DOHH2 (cell line): ENCODE measurements at regions not wholly inside any gene's neighbourhood (a gene's known extent, or its start where the extent isn't known, plus 50 kb on each side); places are given as distances from the start of the nearest gene placed in this dataset.

Source experiments
- H3F3A ChIP-seq: fragments of 200-600 bp; sonication (generic), shearing (Covaris generic); 2 replicates; pipeline ENCODE4 v1.6.0; 2016; ENCODE audit warnings: antibody characterized with exemption, mild to moderate bottlenecking; ENCODE audit not compliant: control insufficient read depth, insufficient read depth
- H3K27ac ChIP-seq: fragments of 200-600 bp; sonication (generic); 2 replicates; pipeline ENCODE4 v1.5.1; 2014; ENCODE audit warnings: low read depth, mild to moderate bottlenecking, low read length, moderate library complexity
- H3K27me3 ChIP-seq: fragments of 200-600 bp; sonication (generic); 2 replicates; pipeline ENCODE4 v1.6.1; 2014; ENCODE audit warnings: mild to moderate bottlenecking, low read length, mixed read lengths; ENCODE audit not compliant: control insufficient read depth
- H3K36me3 ChIP-seq: fragments of 200-600 bp; sonication (generic); 2 replicates; pipeline ENCODE4 v1.6.1; 2014; ENCODE audit warnings: mild to moderate bottlenecking, low read length, moderate library complexity, mixed read lengths; ENCODE audit not compliant: control insufficient read depth
- H3K4me1 ChIP-seq: fragments of 200-600 bp; sonication (generic); 2 replicates; pipeline ENCODE4 v1.6.1; 2014; ENCODE audit warnings: mild to moderate bottlenecking, low read length, mixed read lengths; ENCODE audit not compliant: control insufficient read depth
- H3K4me2 ChIP-seq: fragments of 200-600 bp; sonication (generic); 2 replicates; pipeline ENCODE4 v1.6.0; 2014; ENCODE audit warnings: mild to moderate bottlenecking, low read length, moderate library complexity
- H3K4me3 ChIP-seq: fragments of 200-600 bp; sonication (generic); 2 replicates; pipeline ENCODE4 v1.5.1; 2014; ENCODE audit warnings: mild to moderate bottlenecking, low read length, mixed read lengths
- H3K79me2 ChIP-seq: fragments of 200-600 bp; sonication (generic); 2 replicates; pipeline ENCODE4 v1.6.1; 2014; ENCODE audit warnings: mild to moderate bottlenecking, low read length, mixed read lengths; ENCODE audit not compliant: control insufficient read depth
- H3K9me2 ChIP-seq: fragments of 200-600 bp; sonication (generic); replicated peaks from 2 replicates; pipeline ENCODE4 v1.6.1; 2014; ENCODE audit warnings: mild to moderate bottlenecking, low read length, mixed read lengths; ENCODE audit not compliant: control insufficient read depth
- H3K9me3 ChIP-seq: fragments of 200-600 bp; sonication (generic); 2 replicates; pipeline ENCODE4 v1.6.1; 2014; ENCODE audit warnings: antibody characterized with exemption, low read length, mixed read lengths; ENCODE audit not compliant: control insufficient read depth, insufficient read depth
- H4K20me1 ChIP-seq: fragments of 200-600 bp; sonication (generic); 2 replicates; pipeline ENCODE4 v1.6.0; 2014; ENCODE audit warnings: low read depth, mild to moderate bottlenecking, antibody characterized with exemption, low read length, moderate library complexity; ENCODE audit not compliant: control insufficient read depth, insufficient read depth
- EZH2phosphoT487 ChIP-seq: fragments of 200-600 bp; sonication (generic); IDR thresholded peaks from 2 replicates; pipeline ENCODE4 v1.6.1; 2017; ENCODE audit warnings: borderline replicate concordance, mild to moderate bottlenecking, antibody characterized with exemption, low read length, moderate library complexity, mixed read lengths
- TF ChIP-seq, protein P1 (sequence below): fragments of 200-600 bp; sonication (generic); IDR thresholded peaks from one replicate; pipeline ENCODE4 v1.5.1; 2014; ENCODE audit warnings: antibody characterized with exemption, mild to moderate bottlenecking, low read depth, low read length; ENCODE audit not compliant: poor library complexity, severe bottlenecking

DNA sequence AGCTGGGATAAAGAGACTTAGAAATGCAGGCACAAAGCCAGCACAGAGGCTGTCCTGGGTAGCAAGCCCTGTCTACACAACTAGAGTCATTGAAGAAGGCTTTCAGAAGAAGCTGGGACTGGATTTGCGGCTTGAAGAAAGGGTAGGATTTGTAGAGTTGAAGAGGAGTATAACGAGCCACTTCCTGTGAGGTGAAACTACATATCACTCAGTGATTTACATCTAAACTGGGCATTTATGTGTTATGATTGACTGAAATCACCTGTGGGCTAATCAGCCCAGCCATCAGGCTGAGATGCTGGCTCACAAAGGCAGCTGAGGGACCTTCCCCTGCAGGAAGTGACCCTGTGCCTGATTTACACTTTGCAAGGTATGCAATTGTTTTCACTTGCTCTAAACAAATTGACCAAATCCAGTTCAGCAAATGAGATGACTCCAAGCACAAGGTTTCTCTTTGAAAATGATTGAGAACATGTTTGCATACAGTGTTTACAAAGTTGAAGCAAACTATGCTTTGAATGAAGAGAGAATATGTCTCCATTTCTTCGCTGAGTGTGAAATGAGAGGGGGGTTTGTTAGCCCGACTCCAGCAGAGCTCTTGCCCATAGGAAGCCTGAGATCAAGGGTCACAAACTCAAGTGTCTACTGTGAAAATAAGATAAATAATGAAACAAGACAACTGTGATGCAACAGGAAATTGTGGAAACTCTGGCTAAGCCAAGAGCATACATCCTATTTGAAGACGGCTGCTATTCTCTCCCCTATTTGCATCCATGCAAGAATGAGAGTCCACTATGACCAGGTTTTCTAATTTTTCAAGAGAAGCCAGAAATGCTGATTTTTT, 69.3 kb upstream of the HK2 start:
- no peaks in the 10 kb centered on the region for H3F3A ChIP-seq
- H3K9me3 ChIP-seq, result no peaks in the 10 kb centered on the region
- H3K27me3 ChIP-seq, result peaks cover 15% of the 10 kb centered on the region
- H3K9me2 ChIP-seq, result no peaks in the 10 kb centered on the region
- H3K4me1 ChIP-seq, result no peaks in the 10 kb centered on the region
- no peaks in the 10 kb centered on the region for H3K36me3 ChIP-seq
- H3K4me3 ChIP-seq, result no peak overlapping the region
- no peaks in the 10 kb centered on the region for H4K20me1 ChIP-seq
- no peaks in the 10 kb centered on the region for H3K79me2 ChIP-seq
- no peak overlapping the region for H3K27ac ChIP-seq
- TF ChIP-seq, protein P1, sequence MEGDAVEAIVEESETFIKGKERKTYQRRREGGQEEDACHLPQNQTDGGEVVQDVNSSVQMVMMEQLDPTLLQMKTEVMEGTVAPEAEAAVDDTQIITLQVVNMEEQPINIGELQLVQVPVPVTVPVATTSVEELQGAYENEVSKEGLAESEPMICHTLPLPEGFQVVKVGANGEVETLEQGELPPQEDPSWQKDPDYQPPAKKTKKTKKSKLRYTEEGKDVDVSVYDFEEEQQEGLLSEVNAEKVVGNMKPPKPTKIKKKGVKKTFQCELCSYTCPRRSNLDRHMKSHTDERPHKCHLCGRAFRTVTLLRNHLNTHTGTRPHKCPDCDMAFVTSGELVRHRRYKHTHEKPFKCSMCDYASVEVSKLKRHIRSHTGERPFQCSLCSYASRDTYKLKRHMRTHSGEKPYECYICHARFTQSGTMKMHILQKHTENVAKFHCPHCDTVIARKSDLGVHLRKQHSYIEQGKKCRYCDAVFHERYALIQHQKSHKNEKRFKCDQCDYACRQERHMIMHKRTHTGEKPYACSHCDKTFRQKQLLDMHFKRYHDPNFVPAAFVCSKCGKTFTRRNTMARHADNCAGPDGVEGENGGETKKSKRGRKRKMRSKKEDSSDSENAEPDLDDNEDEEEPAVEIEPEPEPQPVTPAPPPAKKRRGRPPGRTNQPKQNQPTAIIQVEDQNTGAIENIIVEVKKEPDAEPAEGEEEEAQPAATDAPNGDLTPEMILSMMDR, result no peak
- TF ChIP-seq EZH2phosphoT487, result no peak
- no peak overlapping the region for H3K4me2 ChIP-seq

DNA sequence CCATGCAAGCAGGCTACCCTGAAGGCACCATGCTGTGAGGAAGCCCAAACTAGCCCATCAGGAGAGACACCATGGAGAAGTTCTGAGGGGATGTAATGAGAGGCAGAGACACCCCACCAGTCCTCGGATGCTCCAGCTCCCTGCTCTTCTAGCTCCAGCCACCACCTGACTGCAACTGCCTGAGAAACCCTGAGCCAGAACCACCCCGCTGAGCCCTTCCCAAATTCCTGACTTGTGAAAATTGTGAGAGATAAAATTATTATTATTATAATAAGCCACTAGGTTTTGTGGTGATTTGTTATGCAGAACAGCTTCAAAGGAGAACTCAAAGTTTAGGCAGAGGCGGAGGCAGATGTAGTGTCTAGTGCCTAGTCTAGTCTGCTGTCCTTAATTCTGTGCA, 67.1 kb upstream of the HK2 start:
- peaks cover 15% of the 10 kb centered on the region for H3K27me3 ChIP-seq
- no peaks in the 10 kb centered on the region for H3K9me3 ChIP-seq
- no peaks in the 10 kb centered on the region for H3K79me2 ChIP-seq
- TF ChIP-seq, protein P1, result no peak
- no peak for TF ChIP-seq EZH2phosphoT487
- no peaks in the 10 kb centered on the region for H3K36me3 ChIP-seq
- no peak overlapping the region for H3K27ac ChIP-seq
- no peak overlapping the region for H3K4me2 ChIP-seq
- no peak overlapping the region for H3K4me3 ChIP-seq
- no peaks in the 10 kb centered on the region for H3K9me2 ChIP-seq
- H3F3A ChIP-seq, result no peaks in the 10 kb centered on the region
- no peaks in the 10 kb centered on the region for H4K20me1 ChIP-seq
- no peaks in the 10 kb centered on the region for H3K4me1 ChIP-seq

GRCh38 chr2:74767618-74768017, 66.3 kb upstream of the HK2 start:
- Histone ChIP-seq H3F3A (no peaks in the 10 kb centered on the region), H3K9me2 (no peaks in the 10 kb centered on the region), H3K4me2 (no peak overlapping the region), H3K27me3 (peaks cover 15% of the 10 kb centered on the region), H3K4me3 (no peak overlapping the region), H3K9me3 (no peaks in the 10 kb centered on the region), H3K27ac (no peak overlapping the region), H3K4me1 (no peaks in the 10 kb centered on the region), H3K36me3 (no peaks in the 10 kb centered on the region), H3K79me2 (no peaks in the 10 kb centered on the region), H4K20me1 (no peaks in the 10 kb centered on the region)
- TF ChIP-seq EZH2phosphoT487, result no peak
- TF ChIP-seq, protein P1, result no peak
